Nephron progenitor cell (in vitro differentiated cells): ENCODE measurements at regions not wholly inside any gene's neighbourhood (a gene's known extent, or its start where the extent isn't known, plus 50 kb on each side); places are given as distances from the start of the nearest gene placed in this dataset.

Experiments
- DNase-seq: peaks from one replicate; pipeline ENCODE4 v3.0.0; 2021
- H3K27ac Mint-ChIP-seq: 2 replicates; pipeline ENCODE4 v1.8.0; 2021; ENCODE audit warnings: mild to moderate bottlenecking, moderate library complexity, mixed read lengths
- H3K27me3 Mint-ChIP-seq: 2 replicates; pipeline ENCODE4 v1.8.0; 2021; ENCODE audit warnings: mild to moderate bottlenecking, low read depth, mixed read lengths; ENCODE audit not compliant: poor library complexity
- H3K36me3 Mint-ChIP-seq: 2 replicates; pipeline ENCODE4 v1.8.0; 2021; ENCODE audit warnings: low read depth, mixed read lengths
- H3K4me1 Mint-ChIP-seq: 2 replicates; pipeline ENCODE4 v1.8.0; 2021; ENCODE audit warnings: mixed read lengths
- H3K4me3 Mint-ChIP-seq: 2 replicates; pipeline ENCODE4 v1.8.0; 2021; ENCODE audit warnings: mild to moderate bottlenecking, moderate library complexity, mixed read lengths
- H3K9me3 Mint-ChIP-seq: 2 replicates; pipeline ENCODE4 v1.8.0; 2021; ENCODE audit warnings: mild to moderate bottlenecking, moderate library complexity, mixed read lengths
- TF ChIP-seq, protein P1 (sequence below): fragments of 200-600 bp; sonication (generic); IDR thresholded peaks from 2 replicates; pipeline ENCODE4 v1.5.0; 2021; ENCODE audit warnings: antibody characterized with exemption

DNA sequence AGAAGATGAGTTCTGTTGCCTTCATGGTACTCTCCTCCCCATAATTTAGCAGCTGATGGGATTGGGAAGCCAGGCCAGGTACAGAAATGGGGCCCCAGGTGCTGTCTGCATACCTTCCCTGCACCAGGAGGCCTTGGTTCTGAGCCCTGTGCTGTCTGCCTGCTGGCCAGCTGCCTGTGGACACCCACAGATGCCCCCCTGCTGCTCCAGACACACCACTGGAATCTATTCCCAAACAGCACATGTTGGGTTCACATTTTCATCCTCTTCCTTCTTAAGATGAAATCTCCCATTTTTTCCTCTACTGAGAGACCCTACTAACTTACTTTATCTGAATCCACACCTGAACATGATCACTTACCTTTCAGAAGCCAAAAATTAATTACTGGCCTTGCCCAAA lies 152.0 kb upstream of the CCDC68 start:
- H3K27ac Mint-ChIP-seq = no peak overlapping the region
- H3K36me3 Mint-ChIP-seq = no peaks in the 10 kb centered on the region
- H3K9me3 Mint-ChIP-seq = no peaks in the 10 kb centered on the region
- no peak for DNase-seq
- peaks cover 5% of the 10 kb centered on the region for H3K4me1 Mint-ChIP-seq
- peaks cover 2% of the 10 kb centered on the region for H3K27me3 Mint-ChIP-seq
- no peak overlapping the region for H3K4me3 Mint-ChIP-seq
- TF ChIP-seq, protein P1, sequence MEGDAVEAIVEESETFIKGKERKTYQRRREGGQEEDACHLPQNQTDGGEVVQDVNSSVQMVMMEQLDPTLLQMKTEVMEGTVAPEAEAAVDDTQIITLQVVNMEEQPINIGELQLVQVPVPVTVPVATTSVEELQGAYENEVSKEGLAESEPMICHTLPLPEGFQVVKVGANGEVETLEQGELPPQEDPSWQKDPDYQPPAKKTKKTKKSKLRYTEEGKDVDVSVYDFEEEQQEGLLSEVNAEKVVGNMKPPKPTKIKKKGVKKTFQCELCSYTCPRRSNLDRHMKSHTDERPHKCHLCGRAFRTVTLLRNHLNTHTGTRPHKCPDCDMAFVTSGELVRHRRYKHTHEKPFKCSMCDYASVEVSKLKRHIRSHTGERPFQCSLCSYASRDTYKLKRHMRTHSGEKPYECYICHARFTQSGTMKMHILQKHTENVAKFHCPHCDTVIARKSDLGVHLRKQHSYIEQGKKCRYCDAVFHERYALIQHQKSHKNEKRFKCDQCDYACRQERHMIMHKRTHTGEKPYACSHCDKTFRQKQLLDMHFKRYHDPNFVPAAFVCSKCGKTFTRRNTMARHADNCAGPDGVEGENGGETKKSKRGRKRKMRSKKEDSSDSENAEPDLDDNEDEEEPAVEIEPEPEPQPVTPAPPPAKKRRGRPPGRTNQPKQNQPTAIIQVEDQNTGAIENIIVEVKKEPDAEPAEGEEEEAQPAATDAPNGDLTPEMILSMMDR = no peak

DNA sequence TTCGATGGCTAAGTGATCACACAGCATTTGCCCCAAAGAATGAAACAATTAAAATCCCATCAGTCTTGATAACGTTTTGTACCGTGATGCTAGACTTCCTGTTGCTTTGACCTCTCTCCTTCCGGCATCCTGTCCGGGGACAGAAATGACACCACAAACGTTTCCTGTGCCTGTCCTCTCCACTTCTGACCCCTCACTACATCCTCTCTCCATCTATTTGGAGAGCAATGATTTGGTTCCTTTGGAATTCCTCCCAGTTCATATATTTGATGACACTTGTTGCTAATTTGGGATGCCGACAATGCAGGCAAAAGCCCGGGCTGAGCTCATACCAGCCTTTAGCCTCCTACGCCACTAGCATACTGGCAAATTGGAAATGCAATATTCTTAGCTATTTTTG lies 151.2 kb upstream of the CCDC68 start:
- H3K9me3 Mint-ChIP-seq = no peaks in the 10 kb centered on the region
- TF ChIP-seq, protein P1 = no peak
- H3K4me3 Mint-ChIP-seq = no peak overlapping the region
- no peak for DNase-seq
- no peak overlapping the region for H3K27ac Mint-ChIP-seq
- peaks cover 2% of the 10 kb centered on the region for H3K27me3 Mint-ChIP-seq
- peaks cover 5% of the 10 kb centered on the region for H3K4me1 Mint-ChIP-seq
- H3K36me3 Mint-ChIP-seq = no peaks in the 10 kb centered on the region

DNA sequence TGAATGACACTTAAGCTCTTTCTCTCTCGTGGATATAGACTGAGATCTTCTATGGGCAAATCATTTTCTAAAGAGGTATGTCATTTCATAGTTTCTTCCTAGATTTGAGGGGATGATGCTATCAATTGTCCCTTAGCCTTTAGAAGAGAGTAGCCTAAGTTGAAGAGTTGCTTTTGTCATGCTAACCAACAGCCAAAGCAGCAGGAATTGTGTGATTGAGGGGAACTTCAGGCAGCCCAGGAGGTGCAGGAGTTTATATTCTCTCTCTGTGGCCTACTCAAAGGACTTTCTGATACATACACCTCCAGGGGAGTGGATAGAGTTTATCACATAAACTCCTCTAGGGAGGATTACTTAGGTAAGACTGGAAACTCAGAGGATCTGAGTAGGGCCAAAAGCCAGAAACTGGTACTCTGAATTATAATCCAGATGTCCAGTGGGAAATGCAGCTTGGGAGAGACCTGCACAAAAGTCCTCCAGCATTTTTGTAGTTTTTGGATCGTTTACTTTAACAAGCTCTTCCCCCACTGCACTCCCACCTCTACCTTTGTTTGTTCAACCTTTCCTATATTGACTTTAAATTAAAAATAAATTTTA lies 150.7 kb upstream of the CCDC68 start:
- Mint-ChIP-seq H3K36me3 (no peaks in the 10 kb centered on the region), H3K4me3 (no peak overlapping the region), H3K4me1 (peaks cover 5% of the 10 kb centered on the region), H3K9me3 (no peaks in the 10 kb centered on the region), H3K27ac (no peak overlapping the region), H3K27me3 (peaks cover 2% of the 10 kb centered on the region)
- DNase-seq = no peak
- TF ChIP-seq, protein P1 = no peak

GRCh38 chr18:55106906-55107305 lies 147.6 kb upstream of the CCDC68 start:
- peaks cover 21% of the 10 kb centered on the region for H3K4me1 Mint-ChIP-seq
- H3K27ac Mint-ChIP-seq = no peak overlapping the region
- H3K27me3 Mint-ChIP-seq = peaks cover 2% of the 10 kb centered on the region
- H3K9me3 Mint-ChIP-seq = peaks cover 6% of the 10 kb centered on the region
- H3K36me3 Mint-ChIP-seq = no peaks in the 10 kb centered on the region
- TF ChIP-seq, protein P1 = no peak
- no peak overlapping the region for H3K4me3 Mint-ChIP-seq
- no peak for DNase-seq

DNA sequence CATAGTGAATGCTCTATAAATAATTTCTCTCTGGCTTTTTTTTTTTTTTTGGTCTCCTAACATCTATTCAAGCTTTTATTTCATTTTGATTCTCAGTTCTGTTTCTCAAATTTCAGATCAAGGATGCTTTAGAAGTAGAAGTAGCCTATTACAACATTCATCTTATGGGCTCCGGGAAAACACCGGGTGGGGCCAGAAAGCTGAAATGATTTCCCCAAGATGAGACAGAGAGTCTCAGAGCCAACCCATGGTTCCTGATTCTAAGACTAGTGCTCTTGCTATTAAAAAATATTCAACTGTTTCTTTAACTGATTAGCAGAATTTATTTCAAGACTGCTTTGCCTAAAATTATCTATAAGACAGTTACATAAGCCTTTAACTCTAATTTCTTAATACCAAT lies 147.2 kb upstream of the CCDC68 start:
- no peak overlapping the region for H3K27ac Mint-ChIP-seq
- TF ChIP-seq, protein P1 = no peak
- H3K4me3 Mint-ChIP-seq = no peak overlapping the region
- H3K4me1 Mint-ChIP-seq = peaks cover 23% of the 10 kb centered on the region
- H3K27me3 Mint-ChIP-seq = peaks cover 2% of the 10 kb centered on the region
- no peak for DNase-seq
- peaks cover 6% of the 10 kb centered on the region for H3K9me3 Mint-ChIP-seq
- no peaks in the 10 kb centered on the region for H3K36me3 Mint-ChIP-seq

DNA sequence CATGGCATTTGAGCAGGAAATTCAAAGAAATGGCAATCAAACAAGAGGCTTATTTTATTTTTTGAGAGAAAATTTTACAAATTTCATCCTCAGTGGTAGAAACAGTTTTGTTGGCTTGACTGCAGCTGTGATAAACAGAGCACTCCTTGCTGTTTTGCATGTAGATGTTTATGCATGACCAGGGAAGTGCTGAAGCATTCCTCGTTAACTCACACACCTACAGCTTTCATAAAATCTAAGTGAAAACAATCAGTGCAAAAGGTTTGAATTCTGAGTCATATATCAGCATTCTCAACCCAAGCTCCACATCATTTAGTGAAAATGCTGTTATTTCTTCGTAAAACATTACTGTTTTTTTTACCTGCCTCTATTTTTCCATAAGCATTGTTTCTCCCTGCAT lies 146.6 kb upstream of the CCDC68 start:
- peaks cover 26% of the 10 kb centered on the region for H3K4me1 Mint-ChIP-seq
- TF ChIP-seq, protein P1 = no peak
- DNase-seq = no peak
- no peaks in the 10 kb centered on the region for H3K36me3 Mint-ChIP-seq
- no peak overlapping the region for H3K4me3 Mint-ChIP-seq
- H3K9me3 Mint-ChIP-seq = peaks cover 6% of the 10 kb centered on the region
- H3K27ac Mint-ChIP-seq = no peak overlapping the region
- H3K27me3 Mint-ChIP-seq = peaks cover 2% of the 10 kb centered on the region
